ENCODE measurements at regions not wholly inside any gene's neighbourhood (a gene's known extent, or its start where the extent isn't known, plus 50 kb on each side); places are given as distances from the start of the nearest gene placed in this dataset.

GRCh38 chr4:175531405-175532091 is 280.5 kb downstream of the GPM6A start:
- no peak for DNase-seq (ENCODE audit: low read depth in 6 of 9, low spot score in 9 of 9)
- Histone ChIP-seq H3K27me3 (ENCODE audit: control insufficient read depth in 2 of 2, insufficient read depth in 1 of 2, low read length in 1 of 2) (no peaks in the 10 kb centered on the region), H3K36me3 (ENCODE audit: control insufficient read depth in 2 of 2, insufficient read depth in 2 of 2, low read length in 1 of 2) (no peaks in the 10 kb centered on the region), H3K27ac (ENCODE audit: low read depth in 1 of 2, low read length in 1 of 2) (no peak overlapping the region), H3K4me1 (ENCODE audit: control insufficient read depth in 2 of 2, insufficient read depth in 2 of 2, low read length in 2 of 2) (no peaks in the 10 kb centered on the region), H3K9me3 (ENCODE audit: control insufficient read depth in 2 of 2, insufficient read depth in 1 of 2, low read length in 1 of 2) (no peaks in the 10 kb centered on the region), H3K4me3 (ENCODE audit: low read length in 2 of 2) (no peak overlapping the region)
- 92% methylated on average over 4 of the region's 4 CpGs for WGBS

GRCh38 chr4:175536852-175537453 is 275.1 kb downstream of the GPM6A start:
- no peak overlapping the region for H3K4me3 ChIP-seq (ENCODE audit: low read length in 2 of 2)
- H3K9me3 ChIP-seq (ENCODE audit: control insufficient read depth in 2 of 2, insufficient read depth in 1 of 2, low read length in 1 of 2) = no peaks in the 10 kb centered on the region
- H3K27me3 ChIP-seq (ENCODE audit: control insufficient read depth in 2 of 2, insufficient read depth in 1 of 2, low read length in 1 of 2) = no peaks in the 10 kb centered on the region
- DNase-seq (ENCODE audit: low read depth in 6 of 9, low spot score in 9 of 9) = peak in 4 of 9 donors; percentile 1 to 32 (median 10)
- H3K27ac ChIP-seq (ENCODE audit: low read depth in 1 of 2, low read length in 1 of 2) = no peak overlapping the region
- no peaks in the 10 kb centered on the region for H3K4me1 ChIP-seq (ENCODE audit: control insufficient read depth in 2 of 2, insufficient read depth in 2 of 2, low read length in 2 of 2)
- H3K36me3 ChIP-seq (ENCODE audit: control insufficient read depth in 2 of 2, insufficient read depth in 2 of 2, low read length in 1 of 2) = no peaks in the 10 kb centered on the region
- WGBS = 33% methylated on average over 6 of the region's 6 CpGs

- H3K4me3 ChIP-seq (ENCODE audit: low read length in 2 of 2) = no peak overlapping the region
- DNase-seq (ENCODE audit: low read depth in 6 of 9, low spot score in 9 of 9) = no peak
- H3K4me1 ChIP-seq (ENCODE audit: control insufficient read depth in 2 of 2, insufficient read depth in 2 of 2, low read length in 2 of 2) = no peaks in the 10 kb centered on the region
- no peak overlapping the region for H3K27ac ChIP-seq (ENCODE audit: low read depth in 1 of 2, low read length in 1 of 2)
- H3K27me3 ChIP-seq (ENCODE audit: control insufficient read depth in 2 of 2, insufficient read depth in 1 of 2, low read length in 1 of 2) = no peaks in the 10 kb centered on the region
- WGBS = 90% methylated on average over 2 of the region's 2 CpGs
- no peaks in the 10 kb centered on the region for H3K36me3 ChIP-seq (ENCODE audit: control insufficient read depth in 2 of 2, insufficient read depth in 2 of 2, low read length in 1 of 2)
- no peaks in the 10 kb centered on the region for H3K9me3 ChIP-seq (ENCODE audit: control insufficient read depth in 2 of 2, insufficient read depth in 1 of 2, low read length in 1 of 2)
Measured at GRCh38 chr4:175539498-175539897, 272.6 kb downstream of the GPM6A start.

- 97% methylated on average over 1 of the region's 1 CpG for WGBS
- no peaks in the 10 kb centered on the region for H3K27me3 ChIP-seq (ENCODE audit: control insufficient read depth in 2 of 2, insufficient read depth in 1 of 2, low read length in 1 of 2)
- no peaks in the 10 kb centered on the region for H3K4me1 ChIP-seq (ENCODE audit: control insufficient read depth in 2 of 2, insufficient read depth in 2 of 2, low read length in 2 of 2)
- H3K9me3 ChIP-seq (ENCODE audit: control insufficient read depth in 2 of 2, insufficient read depth in 1 of 2, low read length in 1 of 2) = no peaks in the 10 kb centered on the region
- H3K4me3 ChIP-seq (ENCODE audit: low read length in 2 of 2) = no peak overlapping the region
- DNase-seq (ENCODE audit: low read depth in 6 of 9, low spot score in 9 of 9) = no peak
- H3K36me3 ChIP-seq (ENCODE audit: control insufficient read depth in 2 of 2, insufficient read depth in 2 of 2, low read length in 1 of 2) = no peaks in the 10 kb centered on the region
- H3K27ac ChIP-seq (ENCODE audit: low read depth in 1 of 2, low read length in 1 of 2) = no peak overlapping the region
Measured at GRCh38 chr4:175540151-175540550, 271.9 kb downstream of the GPM6A start.

GRCh38 chr4:175540732-175541131 is 271.3 kb downstream of the GPM6A start:
- Histone ChIP-seq H3K27ac (ENCODE audit: low read depth in 1 of 2, low read length in 1 of 2) (no peak overlapping the region), H3K4me3 (ENCODE audit: low read length in 2 of 2) (no peak overlapping the region)
- 95% methylated on average over 7 of the region's 7 CpGs for WGBS

GRCh38 chr4:175542786-175543185 is 269.3 kb downstream of the GPM6A start:
- whole genome bisulfite sequencing = 87% methylated on average over 1 of the region's 1 CpG

More at GRCh38 chr4:175540732-175541131, 271.3 kb downstream of the GPM6A start:
- H3K9me3 ChIP-seq (ENCODE audit: control insufficient read depth in 2 of 2, insufficient read depth in 1 of 2, low read length in 1 of 2) = no peaks in the 10 kb centered on the region
- no peaks in the 10 kb centered on the region for H3K36me3 ChIP-seq (ENCODE audit: control insufficient read depth in 2 of 2, insufficient read depth in 2 of 2, low read length in 1 of 2)
- H3K27me3 ChIP-seq (ENCODE audit: control insufficient read depth in 2 of 2, insufficient read depth in 1 of 2, low read length in 1 of 2) = no peaks in the 10 kb centered on the region
- no peak for DNase-seq (ENCODE audit: low read depth in 6 of 9, low spot score in 9 of 9)
- no peaks in the 10 kb centered on the region for H3K4me1 ChIP-seq (ENCODE audit: control insufficient read depth in 2 of 2, insufficient read depth in 2 of 2, low read length in 2 of 2)

GRCh38 chr4:175559126-175559525 is 252.9 kb downstream of the GPM6A start:
- Histone ChIP-seq H3K4me1 (ENCODE audit: control insufficient read depth in 2 of 2, insufficient read depth in 2 of 2, low read length in 2 of 2) (no peaks in the 10 kb centered on the region), H3K4me3 (ENCODE audit: low read length in 2 of 2) (no peak overlapping the region), H3K27me3 (ENCODE audit: control insufficient read depth in 2 of 2, insufficient read depth in 1 of 2, low read length in 1 of 2) (no peaks in the 10 kb centered on the region), H3K9me3 (ENCODE audit: control insufficient read depth in 2 of 2, insufficient read depth in 1 of 2, low read length in 1 of 2) (no peaks in the 10 kb centered on the region), H3K36me3 (ENCODE audit: control insufficient read depth in 2 of 2, insufficient read depth in 2 of 2, low read length in 1 of 2) (no peaks in the 10 kb centered on the region), H3K27ac (ENCODE audit: low read depth in 1 of 2, low read length in 1 of 2) (no peak overlapping the region)
- no peak for DNase-seq (ENCODE audit: low read depth in 6 of 9, low spot score in 9 of 9)
- 91% methylated on average over 6 of the region's 6 CpGs for WGBS

More at GRCh38 chr4:175542786-175543185, 269.3 kb downstream of the GPM6A start:
- Histone ChIP-seq H3K27me3 (ENCODE audit: control insufficient read depth in 2 of 2, insufficient read depth in 1 of 2, low read length in 1 of 2) (no peaks in the 10 kb centered on the region), H3K9me3 (ENCODE audit: control insufficient read depth in 2 of 2, insufficient read depth in 1 of 2, low read length in 1 of 2) (no peaks in the 10 kb centered on the region), H3K4me3 (ENCODE audit: low read length in 2 of 2) (no peak overlapping the region), H3K4me1 (ENCODE audit: control insufficient read depth in 2 of 2, insufficient read depth in 2 of 2, low read length in 2 of 2) (no peaks in the 10 kb centered on the region), H3K36me3 (ENCODE audit: control insufficient read depth in 2 of 2, insufficient read depth in 2 of 2, low read length in 1 of 2) (no peaks in the 10 kb centered on the region), H3K27ac (ENCODE audit: low read depth in 1 of 2, low read length in 1 of 2) (no peak overlapping the region)
- no peak for DNase-seq (ENCODE audit: low read depth in 6 of 9, low spot score in 9 of 9)

GRCh38 chr4:175559526-175559925 is 252.5 kb downstream of the GPM6A start:
- Histone ChIP-seq H3K27ac (ENCODE audit: low read depth in 1 of 2, low read length in 1 of 2) (no peak overlapping the region), H3K4me1 (ENCODE audit: control insufficient read depth in 2 of 2, insufficient read depth in 2 of 2, low read length in 2 of 2) (no peaks in the 10 kb centered on the region), H3K36me3 (ENCODE audit: control insufficient read depth in 2 of 2, insufficient read depth in 2 of 2, low read length in 1 of 2) (no peaks in the 10 kb centered on the region), H3K9me3 (ENCODE audit: control insufficient read depth in 2 of 2, insufficient read depth in 1 of 2, low read length in 1 of 2) (no peaks in the 10 kb centered on the region), H3K4me3 (ENCODE audit: low read length in 2 of 2) (no peak overlapping the region), H3K27me3 (ENCODE audit: control insufficient read depth in 2 of 2, insufficient read depth in 1 of 2, low read length in 1 of 2) (no peaks in the 10 kb centered on the region)
- 85% methylated on average over 2 of the region's 2 CpGs for WGBS
- DNase-seq (ENCODE audit: low read depth in 6 of 9, low spot score in 9 of 9) = no peak

GRCh38 chr4:175560604-175561003 is 251.5 kb downstream of the GPM6A start:
- H3K9me3 ChIP-seq (ENCODE audit: control insufficient read depth in 2 of 2, insufficient read depth in 1 of 2, low read length in 1 of 2) = no peaks in the 10 kb centered on the region
- peak in 1 of 9 donors; percentile 1 for DNase-seq (ENCODE audit: low read depth in 6 of 9, low spot score in 9 of 9)
- 53% methylated on average over 1 of the region's 1 CpG for WGBS

More at GRCh38 chr4:175560604-175561003, 251.5 kb downstream of the GPM6A start:
- H3K4me3 ChIP-seq (ENCODE audit: low read length in 2 of 2) = no peak overlapping the region
- no peaks in the 10 kb centered on the region for H3K36me3 ChIP-seq (ENCODE audit: control insufficient read depth in 2 of 2, insufficient read depth in 2 of 2, low read length in 1 of 2)
- no peaks in the 10 kb centered on the region for H3K27me3 ChIP-seq (ENCODE audit: control insufficient read depth in 2 of 2, insufficient read depth in 1 of 2, low read length in 1 of 2)
- H3K4me1 ChIP-seq (ENCODE audit: control insufficient read depth in 2 of 2, insufficient read depth in 2 of 2, low read length in 2 of 2) = no peaks in the 10 kb centered on the region
- no peak overlapping the region for H3K27ac ChIP-seq (ENCODE audit: low read depth in 1 of 2, low read length in 1 of 2)

All from thymus (tissue), 11 donors.